ENCODE measurements at regions not wholly inside any gene's neighbourhood (a gene's known extent, or its start where the extent isn't known, plus 50 kb on each side); places are given as distances from the start of the nearest gene placed in this dataset.

- TF ChIP-seq MXI1 (IDR thresholded peaks at IDR 0.05; ENCODE audit: low read depth, low read length) = no peak
- TF ChIP-seq MYB (IDR thresholded peaks at IDR 0.05; ENCODE audit: borderline replicate concordance, low read depth, low read length) = no peak
- TF ChIP-seq, protein P1, sequence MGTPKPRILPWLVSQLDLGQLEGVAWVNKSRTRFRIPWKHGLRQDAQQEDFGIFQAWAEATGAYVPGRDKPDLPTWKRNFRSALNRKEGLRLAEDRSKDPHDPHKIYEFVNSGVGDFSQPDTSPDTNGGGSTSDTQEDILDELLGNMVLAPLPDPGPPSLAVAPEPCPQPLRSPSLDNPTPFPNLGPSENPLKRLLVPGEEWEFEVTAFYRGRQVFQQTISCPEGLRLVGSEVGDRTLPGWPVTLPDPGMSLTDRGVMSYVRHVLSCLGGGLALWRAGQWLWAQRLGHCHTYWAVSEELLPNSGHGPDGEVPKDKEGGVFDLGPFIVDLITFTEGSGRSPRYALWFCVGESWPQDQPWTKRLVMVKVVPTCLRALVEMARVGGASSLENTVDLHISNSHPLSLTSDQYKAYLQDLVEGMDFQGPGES (IDR thresholded peaks at IDR 0.05) = no peak
- no peak for TF ChIP-seq BMI1 (IDR thresholded peaks at IDR 0.05; ENCODE audit: borderline replicate concordance)
- TF ChIP-seq EED (IDR thresholded peaks at IDR 0.05; ENCODE audit: low read depth) = no peak
Measured at GRCh38 chr2:43111788-43112554, 114.4 kb downstream of the ZFP36L2 start (continued).

DNA sequence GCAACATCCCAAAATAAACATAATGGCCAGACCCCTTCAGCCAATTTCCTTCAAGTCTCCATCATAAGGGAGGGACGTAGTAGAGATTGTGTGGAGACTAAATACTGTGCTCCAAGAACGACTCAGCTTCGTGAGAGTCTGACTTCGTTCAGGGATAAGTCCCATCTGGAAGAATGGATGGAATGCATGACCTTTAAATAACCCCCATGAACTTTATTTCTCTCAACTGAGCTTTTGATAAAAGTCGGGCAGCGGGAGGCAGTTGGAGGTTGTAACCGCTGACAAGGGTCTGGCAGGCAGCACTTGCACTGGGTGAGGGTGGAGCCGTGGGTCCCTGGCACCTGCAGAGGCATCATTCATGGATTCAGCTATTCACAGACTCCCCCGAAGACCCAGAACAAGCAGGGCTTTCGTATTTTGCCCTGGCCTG lies 115.9 kb downstream of the ZFP36L2 start:
- POLR2A ChIA-PET = no interaction called here
- Histone ChIP-seq H3K79me2 (ENCODE audit: control insufficient read depth, insufficient read depth, low read length) (no peaks in the 10 kb centered on the region), H2AFZ (ENCODE audit: control insufficient read depth, low read depth, low read length) (no peak overlapping the region), H3K36me3 (ENCODE audit: control insufficient read depth in 2 of 2, insufficient read depth in 2 of 2, low read length in 1 of 2) (no peaks in the 10 kb centered on the region), H3K4me1 (ENCODE audit: control insufficient read depth, insufficient read depth, low read length) (peaks cover 38% of the 10 kb centered on the region), H3K27ac (ENCODE audit: control insufficient read depth, insufficient read depth) (no peak overlapping the region), H3K27me3 (replicated peaks in 1 of 2; ENCODE audit: control insufficient read depth in 2 of 2, insufficient read depth in 2 of 2, low read length in 1 of 2) (no peaks in the 10 kb centered on the region), H3K4me2 (ENCODE audit: control insufficient read depth, insufficient read depth) (no peak overlapping the region), H3K9ac (ENCODE audit: control insufficient read depth, insufficient read depth, low read length) (no peak overlapping the region), H3K4me3 (no peak overlapping the region), H4K20me1 (ENCODE audit: control insufficient read depth, insufficient read depth) (no peaks in the 10 kb centered on the region), H3K9me3 (replicated peaks; ENCODE audit: control insufficient read depth, insufficient read depth, low read length) (no peaks in the 10 kb centered on the region; the same call in 2 of the 3 replicates)
- FAIRE-seq = no peak
- WGBS (ENCODE audit: insufficient coverage, insufficient replicate concordance, low lambda C conversion rate, missing lambda C conversion rate) = 61% methylated on average over 10 of the region's 10 CpGs
- RAD21 ChIA-PET (ENCODE audit: unreplicated experiment) = interaction anchor here (1.2 kb wide), 1 partner anchor 118 kb away, joined by 7 read pairs; no protein-coding TSS in a partner anchor
- ATAC-seq = no peak
- in situ Hi-C loops (cut with MboI) (no loop called here), intact Hi-C loops (cut with micrococcal nuclease; ENCODE audit: unreplicated experiment) (no loop called here)
- no peak for DNase-seq (ENCODE audit: low read depth, low spot score)
- BruUV-seq (replicated peaks) = no TSS peak
- CTCF ChIA-PET = interaction anchor here (0.6 to 1.1 kb wide), 2 partner anchors 28 to 99 kb away, joined by 3 read pairs; no protein-coding TSS in a partner anchor
- SMC1A ChIA-PET (ENCODE audit: uncharacterized antibody, unreplicated experiment) = interaction anchor here (0.9 to 2.1 kb wide), 3 partner anchors 15 to 282 kb away, joined by 3 to 5 read pairs (median 3); no protein-coding TSS in a partner anchor
- TF ChIP-seq ZBTB33 (IDR thresholded peaks at IDR 0.05) (no peak), BMI1 (IDR thresholded peaks at IDR 0.05; ENCODE audit: borderline replicate concordance) (no peak), POLR2A (IDR thresholded peaks at IDR 0.05; ENCODE audit: low read depth, low read length) (no peak), NR2C2 (IDR thresholded peaks at IDR 0.05; ENCODE audit: borderline replicate concordance, control insufficient read depth, insufficient read length, low read depth) (no peak), RAD51 (IDR thresholded peaks at IDR 0.05) (no peak), YY1 (IDR thresholded peaks at IDR 0.05; ENCODE audit: low read depth, low read length) (no peak), ZBTB4 (CRISPR knock-in tag; IDR thresholded peaks at IDR 0.05) (no peak), ESRRA (IDR thresholded peaks at IDR 0.05; ENCODE audit: low read length) (no peak), IKZF1 (conservative IDR thresholded peaks at IDR 0.05) (no peak), FOS (IDR thresholded peaks at IDR 0.05; ENCODE audit: borderline replicate concordance, extremely low read depth, insufficient read length) (no peak), ZSCAN29 (IDR thresholded peaks at IDR 0.05) (no peak), EP300 (IDR thresholded peaks at IDR 0.05; ENCODE audit: borderline replicate concordance in 1 of 2, control insufficient read depth in 1 of 2, low read depth in 2 of 2, low read length in 2 of 2) (no peak), BRCA1 (IDR thresholded peaks at IDR 0.05; ENCODE audit: low read depth, low read length) (no peak)
